ENCODE measurements at regions not wholly inside any gene's neighbourhood (a gene's known extent, or its start where the extent isn't known, plus 50 kb on each side); places are given as distances from the start of the nearest gene placed in this dataset.

DNA sequence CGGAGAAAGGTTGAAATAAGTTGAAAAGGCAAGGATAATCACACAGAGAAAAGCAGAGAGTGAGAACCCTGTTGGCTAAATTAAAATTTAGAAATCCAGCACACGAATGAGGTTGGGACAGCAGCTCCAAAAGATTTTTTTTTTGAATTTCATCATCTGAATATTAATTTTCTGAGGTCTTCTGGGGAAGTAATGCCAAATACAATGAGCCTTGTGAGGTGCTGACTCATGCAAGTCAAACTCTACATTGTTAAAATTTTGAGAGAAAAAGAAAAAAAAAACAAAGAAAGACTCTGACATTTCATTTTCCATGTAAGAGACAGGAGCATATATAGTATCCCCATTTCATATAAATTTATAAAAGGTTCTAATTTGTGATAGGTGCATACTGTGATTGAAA, 614.2 kb upstream of the CDH2 start:
- H3K27ac Mint-ChIP-seq = no peak overlapping the region

More for the DNA sequence above, 614.2 kb upstream of the CDH2 start:
- Histone ChIP-seq H4K91ac (ENCODE audit: insufficient read length, low read depth, low read length) (no peak overlapping the region), H3K27ac (ENCODE audit: insufficient read length, low read depth, low read length) (no peak overlapping the region), H3K14ac (ENCODE audit: insufficient read depth, low read length) (no peak overlapping the region), H4K5ac (ENCODE audit: insufficient read length, low read depth, low read length) (no peak overlapping the region), H3T11ph (ENCODE audit: low read length) (no peak overlapping the region), H3K9ac (ENCODE audit: extremely low read depth, insufficient read length, low read length) (no peak overlapping the region), H2BK12ac (ENCODE audit: insufficient read length, low read depth, low read length) (no peak overlapping the region), H3K27me3 (ENCODE audit: insufficient read depth, low read length) (no peaks in the 10 kb centered on the region), H3K23me2 (ENCODE audit: insufficient read length, low read depth, low read length, poor library complexity, severe bottlenecking) (no peaks in the 10 kb centered on the region), H3K56ac (ENCODE audit: insufficient read length, low read depth, low read length) (no peak overlapping the region), H2BK15ac (ENCODE audit: low read depth, low read length) (no peak overlapping the region), H2AK5ac (ENCODE audit: insufficient read length, low read length) (no peak overlapping the region), H2BK20ac (ENCODE audit: low read depth, low read length, poor library complexity, severe bottlenecking) (no peak overlapping the region), H3K79me2 (ENCODE audit: insufficient read depth, low read length) (no peaks in the 10 kb centered on the region), H3K9me3 (ENCODE audit: control insufficient read depth, low read depth, low read length) (no peaks in the 10 kb centered on the region), H2BK5ac (ENCODE audit: insufficient read length, low read length) (no peak overlapping the region), H2AFZ (ENCODE audit: low read length) (no peak overlapping the region), H3K4me1 (ENCODE audit: insufficient read depth, low read length) (no peaks in the 10 kb centered on the region), H3K23ac (ENCODE audit: insufficient read length, low read depth, low read length) (no peak overlapping the region), H3K4ac (ENCODE audit: low read depth, low read length) (no peak overlapping the region), H4K20me1 (ENCODE audit: control insufficient read depth, insufficient read depth, insufficient read length) (no peaks in the 10 kb centered on the region), H3K4me2 (ENCODE audit: insufficient read depth, insufficient read length, low read length) (no peak overlapping the region), H4K8ac (replicated peaks; ENCODE audit: insufficient read length, low read depth, low read length) (no peak overlapping the region), H3K18ac (ENCODE audit: insufficient read length, low read depth, low read length) (no peak overlapping the region), H3K79me1 (ENCODE audit: insufficient read depth, low read depth, low read length, poor library complexity, severe bottlenecking) (no peaks in the 10 kb centered on the region), H2BK120ac (ENCODE audit: low read depth, low read length, poor library complexity, severe bottlenecking) (no peak overlapping the region)
- no peak for DNase-seq
- Mint-ChIP-seq H3K9me3 (no peaks in the 10 kb centered on the region), H3K36me3 (ENCODE audit: insufficient read depth in 1 of 3, low read depth in 3 of 3) (no peaks in the 10 kb centered on the region), H3K27me3 (ENCODE audit: low read depth) (no peaks in the 10 kb centered on the region), H3K4me3 (no peak overlapping the region), H3K4me1 (peaks cover 2 to 5% of the 10 kb centered on the region in 2 experiments; a peak in 3 of 4 replicates)
- TF ChIP-seq, protein P1, sequence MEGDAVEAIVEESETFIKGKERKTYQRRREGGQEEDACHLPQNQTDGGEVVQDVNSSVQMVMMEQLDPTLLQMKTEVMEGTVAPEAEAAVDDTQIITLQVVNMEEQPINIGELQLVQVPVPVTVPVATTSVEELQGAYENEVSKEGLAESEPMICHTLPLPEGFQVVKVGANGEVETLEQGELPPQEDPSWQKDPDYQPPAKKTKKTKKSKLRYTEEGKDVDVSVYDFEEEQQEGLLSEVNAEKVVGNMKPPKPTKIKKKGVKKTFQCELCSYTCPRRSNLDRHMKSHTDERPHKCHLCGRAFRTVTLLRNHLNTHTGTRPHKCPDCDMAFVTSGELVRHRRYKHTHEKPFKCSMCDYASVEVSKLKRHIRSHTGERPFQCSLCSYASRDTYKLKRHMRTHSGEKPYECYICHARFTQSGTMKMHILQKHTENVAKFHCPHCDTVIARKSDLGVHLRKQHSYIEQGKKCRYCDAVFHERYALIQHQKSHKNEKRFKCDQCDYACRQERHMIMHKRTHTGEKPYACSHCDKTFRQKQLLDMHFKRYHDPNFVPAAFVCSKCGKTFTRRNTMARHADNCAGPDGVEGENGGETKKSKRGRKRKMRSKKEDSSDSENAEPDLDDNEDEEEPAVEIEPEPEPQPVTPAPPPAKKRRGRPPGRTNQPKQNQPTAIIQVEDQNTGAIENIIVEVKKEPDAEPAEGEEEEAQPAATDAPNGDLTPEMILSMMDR (conservative IDR thresholded peaks at IDR 0.05) = no peak
- no CpG with 5 or more reads among the region's 2 CpGs for WGBS (ENCODE audit: extremely low coverage, insufficient read length, low lambda C conversion rate)
